Uterus (tissue), 3 donors: ENCODE measurements at regions not wholly inside any gene's neighbourhood (a gene's known extent, or its start where the extent isn't known, plus 50 kb on each side); places are given as distances from the start of the nearest gene placed in this dataset.

ENCODE experiments used
- DNase-seq, 2 donors: peaks; one replicate each; pipeline ENCODE4 v3.0.0-alpha.2; 2019 to 2020
- H3K27ac ChIP-seq, 2 donors: fragments of 200-600 bp; sonication (generic); 1 replicate in 1 of 2; 2 replicates in 1 of 2; pipeline ENCODE4 v1.5.1; 2016 to 2018
- H3K27me3 ChIP-seq, 2 donors: fragments of 200-600 bp; sonication (generic); one replicate each; pipeline ENCODE4 v1.5.1; 2018 to 2019; ENCODE audit warnings: control low read depth in 1 of 2
- H3K36me3 ChIP-seq, 2 donors: fragments of 200-600 bp; sonication (generic); one replicate each; pipeline ENCODE4 v1.5.1; 2019; ENCODE audit warnings: control low read depth in 1 of 2
- H3K4me1 ChIP-seq, 2 donors: fragments of 200-600 bp; sonication (generic); one replicate each; pipeline ENCODE4 v1.5.1; 2018 to 2019; ENCODE audit warnings: control low read depth in 1 of 2
- H3K4me3 ChIP-seq, 2 donors: fragments of 200-600 bp; sonication (generic); 1 replicate in 1 of 2; 2 replicates in 1 of 2; pipeline ENCODE4 v1.5.1; 2018 to 2019; ENCODE audit warnings: mild to moderate bottlenecking in 1 of 2
- H3K9me3 ChIP-seq, 2 donors: fragments of 200-600 bp; sonication (generic); one replicate each; pipeline ENCODE4 v1.5.1; 2019; ENCODE audit warnings: control low read depth in 1 of 2
- POLR2A ChIP-seq, 2 donors: fragments of 450-650 bp; IDR thresholded peaks; one replicate each; pipeline ENCODE4 v1.6.1; 2016; ENCODE audit warnings: antibody characterized with exemption in 2 of 2, mild to moderate bottlenecking in 1 of 2, moderate library complexity in 1 of 2
- intact Hi-C: fragments of 100-400 bp; cut with DNase I; formaldehyde crosslinking; loops from one replicate; pipeline ENCODE4 v1.15.1; 2023; ENCODE audit warnings: low total_unique reads
- TF ChIP-seq, protein P1 (sequence below), 4 experiments: fragments of 200-600 bp in 2 of 4; fragments of 450-650 bp in 2 of 4; sonication (generic) in 2 of 4; IDR thresholded peaks; one replicate each; pipeline ENCODE4 v1.5.1; 2016 to 2019; ENCODE audit warnings: antibody characterized with exemption in 4 of 4, mild to moderate bottlenecking in 2 of 4, moderate library complexity in 1 of 4
- donor health status: DM: yes; HTN: yes; CAD: no.

DNA sequence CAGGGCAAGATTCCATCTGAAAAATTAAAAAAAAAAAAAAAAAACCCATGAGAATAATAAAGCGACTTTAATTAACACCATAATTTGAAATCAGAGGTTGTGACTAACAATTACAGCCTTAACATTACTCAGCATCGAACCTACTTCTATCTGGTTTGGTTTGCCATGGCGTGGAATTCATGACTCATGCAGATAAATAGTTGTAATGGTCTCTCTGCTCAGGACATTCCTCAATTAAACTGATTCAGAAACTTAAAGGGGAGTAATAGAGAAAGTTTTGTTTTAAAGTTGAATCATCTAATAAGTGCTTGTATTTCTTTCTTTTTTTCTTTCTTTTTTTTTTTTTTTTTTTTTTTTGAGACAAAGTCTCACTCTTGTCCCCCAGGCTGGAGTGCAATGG, 135.5 kb downstream of the SPATA31D1 start:
- Histone ChIP-seq H3K4me1 (no peaks in the 10 kb centered on the region), H3K27me3 (no peaks in the 10 kb centered on the region), H3K9me3 (no peaks in the 10 kb centered on the region), H3K27ac (no peak overlapping the region), H3K36me3 (no peaks in the 10 kb centered on the region), H3K4me3 (no peak overlapping the region)
- intact Hi-C loops: no loop called here
- no peak for DNase-seq
- TF ChIP-seq, protein P1, sequence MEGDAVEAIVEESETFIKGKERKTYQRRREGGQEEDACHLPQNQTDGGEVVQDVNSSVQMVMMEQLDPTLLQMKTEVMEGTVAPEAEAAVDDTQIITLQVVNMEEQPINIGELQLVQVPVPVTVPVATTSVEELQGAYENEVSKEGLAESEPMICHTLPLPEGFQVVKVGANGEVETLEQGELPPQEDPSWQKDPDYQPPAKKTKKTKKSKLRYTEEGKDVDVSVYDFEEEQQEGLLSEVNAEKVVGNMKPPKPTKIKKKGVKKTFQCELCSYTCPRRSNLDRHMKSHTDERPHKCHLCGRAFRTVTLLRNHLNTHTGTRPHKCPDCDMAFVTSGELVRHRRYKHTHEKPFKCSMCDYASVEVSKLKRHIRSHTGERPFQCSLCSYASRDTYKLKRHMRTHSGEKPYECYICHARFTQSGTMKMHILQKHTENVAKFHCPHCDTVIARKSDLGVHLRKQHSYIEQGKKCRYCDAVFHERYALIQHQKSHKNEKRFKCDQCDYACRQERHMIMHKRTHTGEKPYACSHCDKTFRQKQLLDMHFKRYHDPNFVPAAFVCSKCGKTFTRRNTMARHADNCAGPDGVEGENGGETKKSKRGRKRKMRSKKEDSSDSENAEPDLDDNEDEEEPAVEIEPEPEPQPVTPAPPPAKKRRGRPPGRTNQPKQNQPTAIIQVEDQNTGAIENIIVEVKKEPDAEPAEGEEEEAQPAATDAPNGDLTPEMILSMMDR (IDR thresholded peaks at IDR 0.05): no peak
- TF ChIP-seq POLR2A (IDR thresholded peaks at IDR 0.05): no peak

DNA sequence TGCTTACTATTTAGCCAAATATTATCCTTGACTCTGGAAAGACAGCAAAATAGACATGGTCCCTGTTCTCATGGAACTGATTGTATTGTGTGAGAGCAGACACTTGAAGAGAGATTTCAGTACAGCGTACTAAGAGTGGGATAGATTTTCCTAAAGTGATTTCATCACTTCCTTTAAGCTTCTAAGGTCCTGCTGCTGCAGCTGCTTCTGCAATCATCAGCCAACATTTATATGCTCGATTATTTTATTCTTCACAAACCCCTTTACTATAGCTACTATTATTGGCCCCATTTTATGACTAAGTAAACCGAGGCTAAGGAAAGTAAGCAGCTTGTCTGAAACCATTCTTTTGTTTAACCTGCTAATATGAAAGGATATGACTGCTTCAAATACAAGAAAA, 137.7 kb downstream of the SPATA31D1 start:
- no peaks in the 10 kb centered on the region for H3K36me3 ChIP-seq
- no peaks in the 10 kb centered on the region for H3K9me3 ChIP-seq
- no peaks in the 10 kb centered on the region for H3K4me1 ChIP-seq
- no peak for TF ChIP-seq POLR2A (IDR thresholded peaks at IDR 0.05)
- TF ChIP-seq, protein P1 (IDR thresholded peaks at IDR 0.05): no peak
- no peak for DNase-seq
- no peak overlapping the region for H3K4me3 ChIP-seq
- no peak overlapping the region for H3K27ac ChIP-seq
- intact Hi-C loops: no loop called here
- no peaks in the 10 kb centered on the region for H3K27me3 ChIP-seq

DNA sequence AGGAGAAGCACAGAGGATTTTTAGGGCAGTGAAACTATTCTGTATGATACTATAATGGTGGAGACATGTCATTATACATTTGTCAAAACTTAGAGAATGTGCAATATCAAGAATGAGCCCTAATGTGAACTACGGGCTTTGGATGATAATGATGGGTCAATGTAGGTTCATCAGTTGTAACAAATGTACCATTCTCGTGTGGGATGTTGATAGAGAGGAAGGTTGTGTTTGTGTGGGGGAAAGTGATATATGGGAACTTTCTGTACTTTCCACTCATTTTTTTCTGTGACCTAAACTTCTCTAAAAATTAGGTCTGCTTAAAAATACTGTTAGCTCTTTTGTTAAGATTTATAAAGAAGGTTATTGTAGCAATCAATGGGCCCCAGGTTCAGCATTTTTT, 138.9 kb downstream of the SPATA31D1 start:
- Histone ChIP-seq H3K9me3 (no peaks in the 10 kb centered on the region), H3K27ac (peak overlapping the region in 1 of 2 donors; percentile 41), H3K27me3 (no peaks in the 10 kb centered on the region), H3K4me3 (no peak overlapping the region), H3K4me1 (no peaks in the 10 kb centered on the region), H3K36me3 (no peaks in the 10 kb centered on the region)
- no peak for DNase-seq
- no peak for TF ChIP-seq POLR2A (IDR thresholded peaks at IDR 0.05)
- TF ChIP-seq, protein P1 (IDR thresholded peaks at IDR 0.05): no peak
- intact Hi-C loops: no loop called here

- intact Hi-C loops: no loop called here
- Histone ChIP-seq H3K27ac (peak overlapping the region in 1 of 2 donors; percentile 41), H3K4me1 (no peaks in the 10 kb centered on the region), H3K9me3 (no peaks in the 10 kb centered on the region), H3K4me3 (no peak overlapping the region), H3K36me3 (no peaks in the 10 kb centered on the region), H3K27me3 (no peaks in the 10 kb centered on the region)
- DNase-seq: no peak
- TF ChIP-seq POLR2A (IDR thresholded peaks at IDR 0.05): no peak
- TF ChIP-seq, protein P1 (IDR thresholded peaks at IDR 0.05): no peak
Measured at GRCh38 chr9:82128011-82128696, 139.6 kb downstream of the SPATA31D1 start.

- no peaks in the 10 kb centered on the region for H3K36me3 ChIP-seq
- H3K4me1 ChIP-seq: no peaks in the 10 kb centered on the region
- TF ChIP-seq, protein P1 (IDR thresholded peaks at IDR 0.05): no peak
- no peak for TF ChIP-seq POLR2A (IDR thresholded peaks at IDR 0.05)
- no peaks in the 10 kb centered on the region for H3K27me3 ChIP-seq
- intact Hi-C loops: no loop called here
- H3K4me3 ChIP-seq: no peak overlapping the region
- H3K9me3 ChIP-seq: no peaks in the 10 kb centered on the region
- DNase-seq: no peak
- no peak overlapping the region for H3K27ac ChIP-seq
Measured at GRCh38 chr9:82129708-82130107, 141.1 kb downstream of the SPATA31D1 start.
